ENCODE measurements at regions not wholly inside any gene's neighbourhood (a gene's known extent, or its start where the extent isn't known, plus 50 kb on each side); places are given as distances from the start of the nearest gene placed in this dataset.

DNA sequence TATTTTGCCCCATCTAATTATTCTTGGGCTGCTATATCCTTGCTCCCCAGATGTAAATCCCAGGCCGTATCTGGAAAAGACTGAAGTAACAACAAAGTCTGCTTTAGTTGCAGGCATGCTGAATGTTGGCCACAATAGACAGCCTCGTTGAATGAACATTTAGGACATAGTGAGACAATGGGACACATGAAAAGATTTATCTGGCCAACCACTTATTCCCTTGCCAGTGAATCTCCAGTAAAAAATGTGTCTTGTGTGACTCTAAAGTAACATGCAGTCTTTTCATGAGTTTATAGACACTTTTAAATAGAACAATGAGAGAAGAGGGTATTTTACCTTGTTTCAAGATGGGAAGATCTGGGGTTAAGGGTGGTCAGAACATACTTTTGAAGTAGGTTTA lies 60.2 kb upstream of the STXBP6 start:
- WGBS (ENCODE audit: extremely low coverage, insufficient coverage, insufficient read length), result no CpG with 5 or more reads among the region's 2 CpGs

DNA sequence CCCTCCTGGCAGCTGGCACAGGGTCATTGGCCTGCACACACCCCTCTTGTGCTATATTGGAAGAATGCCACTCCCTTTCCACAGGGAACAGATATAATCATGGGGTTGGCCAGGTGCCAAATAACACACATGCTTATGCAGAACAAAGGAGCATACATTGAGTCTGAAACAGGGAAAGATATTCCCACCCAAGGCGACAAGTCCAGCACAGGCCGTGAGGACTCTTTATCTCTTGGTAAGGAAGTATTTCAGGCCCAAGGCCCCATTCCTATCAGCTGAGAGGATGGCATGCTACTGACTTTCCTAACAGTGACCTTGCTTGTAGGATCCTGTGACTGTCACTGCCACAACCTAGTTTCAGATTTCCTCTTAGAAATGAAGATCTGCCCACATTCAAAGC lies 59.0 kb upstream of the STXBP6 start:
- peak; percentile 36 to 57 for DNase-seq
- WGBS (ENCODE audit: extremely low coverage, insufficient coverage, insufficient read length), result no CpG with 5 or more reads among the region's 2 CpGs
- H3K36me3 ChIP-seq (ENCODE audit: control insufficient read depth in 1 of 2, insufficient read depth in 2 of 2, low read length in 2 of 2), result no peaks in the 10 kb centered on the region

More for the DNA sequence above, 60.2 kb upstream of the STXBP6 start:
- H4K12ac ChIP-seq (ENCODE audit: low read depth, low read length), result no peak overlapping the region
- no peak overlapping the region for H2BK5ac ChIP-seq (ENCODE audit: low read depth, low read length, poor library complexity)
- no peaks in the 10 kb centered on the region for H3K4me1 ChIP-seq (ENCODE audit: control insufficient read depth in 1 of 2, insufficient read depth in 2 of 2, low read length in 2 of 2)
- no peak overlapping the region for H2AFZ ChIP-seq (ENCODE audit: insufficient read depth, low read length, poor library complexity)
- DNase-seq, result no peak
- H4K8ac ChIP-seq (ENCODE audit: low read depth, low read length), result no peak overlapping the region
- no peak overlapping the region for H4K91ac ChIP-seq (ENCODE audit: low read depth, low read length)
- H2AK5ac ChIP-seq (ENCODE audit: low read length), result no peak overlapping the region
- no peak overlapping the region for H2BK120ac ChIP-seq (ENCODE audit: insufficient read depth, low read length, poor library complexity)
- H3K79me1 ChIP-seq (ENCODE audit: low read length), result no peaks in the 10 kb centered on the region
- no peak overlapping the region for H3K23ac ChIP-seq (ENCODE audit: low read length)
- no peak overlapping the region for H2BK12ac ChIP-seq (ENCODE audit: low read length)
- H3K4me2 ChIP-seq (ENCODE audit: low read length), result no peak overlapping the region
- H3K4ac ChIP-seq (ENCODE audit: low read depth, low read length), result no peak overlapping the region
- no peak overlapping the region for H3K18ac ChIP-seq (ENCODE audit: low read length)
- no peaks in the 10 kb centered on the region for H3K36me3 ChIP-seq (ENCODE audit: control insufficient read depth in 1 of 2, insufficient read depth in 2 of 2, low read length in 2 of 2)
- H3K27ac ChIP-seq (ENCODE audit: low read depth, low read length), result no peak overlapping the region
- H3K9ac ChIP-seq (ENCODE audit: low read length), result no peak overlapping the region
- no peaks in the 10 kb centered on the region for H3K9me3 ChIP-seq (ENCODE audit: insufficient read depth, low read depth, low read length)
- no peak overlapping the region for H3K4me3 ChIP-seq (ENCODE audit: low read depth, low read length)
- H3K79me2 ChIP-seq (ENCODE audit: control insufficient read depth, insufficient read depth, low read length, poor library complexity), result no peaks in the 10 kb centered on the region
- H3K14ac ChIP-seq (ENCODE audit: low read length), result no peak overlapping the region
- no peaks in the 10 kb centered on the region for H3K27me3 ChIP-seq (ENCODE audit: insufficient read depth, low read length)

DNA sequence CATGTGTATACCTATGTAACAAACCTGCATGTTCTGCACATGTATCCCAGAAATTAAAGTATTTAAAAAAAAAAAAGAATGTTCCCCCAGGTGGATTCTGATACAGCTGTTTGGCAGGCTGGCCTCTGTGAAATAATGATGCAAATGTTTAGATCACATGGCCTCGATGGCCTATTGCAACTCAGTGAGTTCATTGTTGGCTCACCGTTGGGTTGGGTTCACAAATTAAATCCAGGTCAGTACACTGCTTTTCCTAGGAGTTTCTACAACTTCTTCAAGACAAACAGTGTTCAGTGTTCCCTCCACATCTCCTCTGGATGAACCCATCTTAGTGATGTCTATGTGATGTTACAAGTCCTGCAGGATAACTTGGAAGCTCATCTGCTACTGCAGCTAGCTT lies 58.3 kb upstream of the STXBP6 start:
- no peak overlapping the region for H4K8ac ChIP-seq (ENCODE audit: low read depth, low read length)
- no peak overlapping the region for H2BK5ac ChIP-seq (ENCODE audit: low read depth, low read length, poor library complexity)
- no peak overlapping the region for H2BK120ac ChIP-seq (ENCODE audit: insufficient read depth, low read length, poor library complexity)
- no peak for DNase-seq
- no peak overlapping the region for H2AFZ ChIP-seq (ENCODE audit: insufficient read depth, low read length, poor library complexity)
- H4K12ac ChIP-seq (ENCODE audit: low read depth, low read length), result no peak overlapping the region
- no peaks in the 10 kb centered on the region for H3K36me3 ChIP-seq (ENCODE audit: control insufficient read depth in 1 of 2, insufficient read depth in 2 of 2, low read length in 2 of 2)
- H3K79me2 ChIP-seq (ENCODE audit: control insufficient read depth, insufficient read depth, low read length, poor library complexity), result no peaks in the 10 kb centered on the region
- H3K27ac ChIP-seq (ENCODE audit: low read depth, low read length), result no peak overlapping the region
- H3K79me1 ChIP-seq (ENCODE audit: low read length), result no peaks in the 10 kb centered on the region
- no CpG with 5 or more reads among the region's 2 CpGs for WGBS (ENCODE audit: extremely low coverage, insufficient coverage, insufficient read length)
- no peaks in the 10 kb centered on the region for H3K4me1 ChIP-seq (ENCODE audit: control insufficient read depth in 1 of 2, insufficient read depth in 2 of 2, low read length in 2 of 2)
- no peak overlapping the region for H3K4me2 ChIP-seq (ENCODE audit: low read length)
- no peaks in the 10 kb centered on the region for H3K27me3 ChIP-seq (ENCODE audit: insufficient read depth, low read length)
- no peak overlapping the region for H3K4ac ChIP-seq (ENCODE audit: low read depth, low read length)
- H3K4me3 ChIP-seq (ENCODE audit: low read depth, low read length), result no peak overlapping the region
- no peak overlapping the region for H3K14ac ChIP-seq (ENCODE audit: low read length)
- no peak overlapping the region for H3K9ac ChIP-seq (ENCODE audit: low read length)
- no peak overlapping the region for H4K91ac ChIP-seq (ENCODE audit: low read depth, low read length)
- H3K9me3 ChIP-seq (ENCODE audit: insufficient read depth, low read depth, low read length), result no peaks in the 10 kb centered on the region
- no peak overlapping the region for H2AK5ac ChIP-seq (ENCODE audit: low read length)
- no peak overlapping the region for H3K18ac ChIP-seq (ENCODE audit: low read length)
- no peak overlapping the region for H3K23ac ChIP-seq (ENCODE audit: low read length)
- H2BK12ac ChIP-seq (ENCODE audit: low read length), result no peak overlapping the region

More for the DNA sequence above, 59.0 kb upstream of the STXBP6 start:
- no peak overlapping the region for H2BK5ac ChIP-seq (ENCODE audit: low read depth, low read length, poor library complexity)
- H3K27me3 ChIP-seq (ENCODE audit: insufficient read depth, low read length), result no peaks in the 10 kb centered on the region
- H3K18ac ChIP-seq (ENCODE audit: low read length), result no peak overlapping the region
- H2BK12ac ChIP-seq (ENCODE audit: low read length), result no peak overlapping the region
- no peak overlapping the region for H3K14ac ChIP-seq (ENCODE audit: low read length)
- no peak overlapping the region for H3K4ac ChIP-seq (ENCODE audit: low read depth, low read length)
- no peak overlapping the region for H4K91ac ChIP-seq (ENCODE audit: low read depth, low read length)
- no peak overlapping the region for H4K12ac ChIP-seq (ENCODE audit: low read depth, low read length)
- H3K23ac ChIP-seq (ENCODE audit: low read length), result peak overlapping the region; percentile 7
- no peak overlapping the region for H4K8ac ChIP-seq (ENCODE audit: low read depth, low read length)
- H3K4me3 ChIP-seq (ENCODE audit: low read depth, low read length), result no peak overlapping the region
- no peak overlapping the region for H3K27ac ChIP-seq (ENCODE audit: low read depth, low read length)
- no peak overlapping the region for H2AFZ ChIP-seq (ENCODE audit: insufficient read depth, low read length, poor library complexity)
- no peaks in the 10 kb centered on the region for H3K4me1 ChIP-seq (ENCODE audit: control insufficient read depth in 1 of 2, insufficient read depth in 2 of 2, low read length in 2 of 2)
- no peak overlapping the region for H2BK120ac ChIP-seq (ENCODE audit: insufficient read depth, low read length, poor library complexity)
- H2AK5ac ChIP-seq (ENCODE audit: low read length), result no peak overlapping the region
- no peak overlapping the region for H3K4me2 ChIP-seq (ENCODE audit: low read length)
- H3K9me3 ChIP-seq (ENCODE audit: insufficient read depth, low read depth, low read length), result no peaks in the 10 kb centered on the region
- H3K79me2 ChIP-seq (ENCODE audit: control insufficient read depth, insufficient read depth, low read length, poor library complexity), result no peaks in the 10 kb centered on the region
- no peak overlapping the region for H3K9ac ChIP-seq (ENCODE audit: low read length)
- no peaks in the 10 kb centered on the region for H3K79me1 ChIP-seq (ENCODE audit: low read length)

DNA sequence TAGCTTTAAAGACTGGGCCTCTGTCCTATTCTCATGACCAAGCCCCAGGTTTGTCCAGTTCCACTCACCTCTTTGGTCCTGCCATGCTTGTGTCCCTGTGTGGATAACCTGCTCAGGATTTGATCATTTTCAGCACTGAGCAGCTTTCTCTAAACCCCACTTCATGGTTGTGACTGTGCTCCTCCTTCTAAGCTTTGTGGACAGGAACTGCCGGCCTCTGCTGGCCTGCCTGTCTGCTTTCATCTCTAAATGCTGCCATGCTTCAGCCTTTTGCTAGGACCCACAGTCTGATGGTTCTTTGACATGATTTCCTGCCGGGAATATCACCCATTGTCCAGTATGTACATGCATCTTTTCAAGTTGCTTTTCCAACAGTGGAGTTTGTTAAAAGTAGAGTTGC lies 53.9 kb upstream of the STXBP6 start:
- H3K36me3 ChIP-seq (ENCODE audit: control insufficient read depth in 1 of 2, insufficient read depth in 2 of 2, low read length in 2 of 2), result no peaks in the 10 kb centered on the region
- H3K14ac ChIP-seq (ENCODE audit: low read length), result no peak overlapping the region
- H2AFZ ChIP-seq (ENCODE audit: insufficient read depth, low read length, poor library complexity), result no peak overlapping the region
- H2BK5ac ChIP-seq (ENCODE audit: low read depth, low read length, poor library complexity), result no peak overlapping the region
- WGBS (ENCODE audit: extremely low coverage, insufficient coverage, insufficient read length), result no CpG with 5 or more reads among the region's 2 CpGs
- no peaks in the 10 kb centered on the region for H3K27me3 ChIP-seq (ENCODE audit: insufficient read depth, low read length)
- H3K79me2 ChIP-seq (ENCODE audit: control insufficient read depth, insufficient read depth, low read length, poor library complexity), result no peaks in the 10 kb centered on the region
- no peak overlapping the region for H2AK5ac ChIP-seq (ENCODE audit: low read length)
- no peak for DNase-seq
- no peak overlapping the region for H4K91ac ChIP-seq (ENCODE audit: low read depth, low read length)
- no peaks in the 10 kb centered on the region for H3K79me1 ChIP-seq (ENCODE audit: low read length)
- H3K9me3 ChIP-seq (ENCODE audit: insufficient read depth, low read depth, low read length), result no peaks in the 10 kb centered on the region
- no peak overlapping the region for H3K4me3 ChIP-seq (ENCODE audit: low read depth, low read length)
- H3K27ac ChIP-seq (ENCODE audit: low read depth, low read length), result no peak overlapping the region
- H3K9ac ChIP-seq (ENCODE audit: low read length), result no peak overlapping the region
- no peak overlapping the region for H2BK12ac ChIP-seq (ENCODE audit: low read length)
- no peak overlapping the region for H4K8ac ChIP-seq (ENCODE audit: low read depth, low read length)
- H3K4ac ChIP-seq (ENCODE audit: low read depth, low read length), result no peak overlapping the region
- no peak overlapping the region for H3K18ac ChIP-seq (ENCODE audit: low read length)
- no peak overlapping the region for H2BK120ac ChIP-seq (ENCODE audit: insufficient read depth, low read length, poor library complexity)
- no peaks in the 10 kb centered on the region for H3K4me1 ChIP-seq (ENCODE audit: control insufficient read depth in 1 of 2, insufficient read depth in 2 of 2, low read length in 2 of 2)
- H3K23ac ChIP-seq (ENCODE audit: low read length), result no peak overlapping the region
- H4K12ac ChIP-seq (ENCODE audit: low read depth, low read length), result no peak overlapping the region
- H3K4me2 ChIP-seq (ENCODE audit: low read length), result no peak overlapping the region
